Endothelial cell (in vitro differentiated cells): ENCODE measurements at regions not wholly inside any gene's neighbourhood (a gene's known extent, or its start where the extent isn't known, plus 50 kb on each side); places are given as distances from the start of the nearest gene placed in this dataset.

Experiments used
- DNase-seq: peaks from one replicate; pipeline ENCODE4 v3.0.0; 2021; ENCODE audit warnings: low spot score
- H3K27ac Mint-ChIP-seq: one replicate; pipeline ENCODE4 v1.8.0; 2021; ENCODE audit warnings: mixed read lengths, inconsistent platforms; ENCODE audit not compliant: unreplicated experiment
- H3K27me3 Mint-ChIP-seq: one replicate; pipeline ENCODE4 v1.8.0; 2021; ENCODE audit warnings: mild to moderate bottlenecking, moderate library complexity, mixed read lengths, inconsistent platforms; ENCODE audit not compliant: unreplicated experiment
- H3K36me3 Mint-ChIP-seq: one replicate; pipeline ENCODE4 v1.8.0; 2021; ENCODE audit warnings: mild to moderate bottlenecking, low read depth, mixed read lengths, inconsistent platforms; ENCODE audit not compliant: unreplicated experiment
- H3K4me1 Mint-ChIP-seq: one replicate; pipeline ENCODE4 v1.8.0; 2021; ENCODE audit warnings: mild to moderate bottlenecking, mixed read lengths, inconsistent platforms; ENCODE audit not compliant: unreplicated experiment
- H3K4me3 Mint-ChIP-seq: one replicate; pipeline ENCODE4 v1.8.0; 2021; ENCODE audit warnings: mild to moderate bottlenecking, mixed read lengths, inconsistent platforms; ENCODE audit not compliant: unreplicated experiment
- H3K9me3 Mint-ChIP-seq: one replicate; pipeline ENCODE4 v1.8.0; 2021; ENCODE audit warnings: mixed read lengths, inconsistent platforms; ENCODE audit not compliant: unreplicated experiment
- CTCF ChIP-seq: fragments of 200-600 bp; sonication (generic); IDR thresholded peaks from one replicate; pipeline ENCODE4 v1.5.0; 2021; ENCODE audit warnings: antibody characterized with exemption; ENCODE audit not compliant: unreplicated experiment

GRCh38 chr18:49663899-49664890 is 102.3 kb downstream of the LIPG start:
- Mint-ChIP-seq H3K4me3 (no peak overlapping the region), H3K27me3 (peaks cover 5% of the 10 kb centered on the region), H3K9me3 (no peaks in the 10 kb centered on the region), H3K4me1 (peaks cover 15% of the 10 kb centered on the region), H3K36me3 (no peaks in the 10 kb centered on the region), H3K27ac (no peak overlapping the region)
- DNase-seq = no peak
- TF ChIP-seq CTCF = no peak

GRCh38 chr18:49662506-49662905 is 100.6 kb downstream of the LIPG start:
- Mint-ChIP-seq H3K9me3 (no peaks in the 10 kb centered on the region), H3K27ac (no peak overlapping the region), H3K27me3 (peaks cover 5% of the 10 kb centered on the region), H3K4me3 (no peak overlapping the region), H3K4me1 (peaks cover 14% of the 10 kb centered on the region), H3K36me3 (no peaks in the 10 kb centered on the region)
- DNase-seq = no peak
- TF ChIP-seq CTCF = no peak

GRCh38 chr18:49658823-49659404 is 97.1 kb downstream of the LIPG start:
- Mint-ChIP-seq H3K4me1 (peaks cover 16% of the 10 kb centered on the region), H3K9me3 (no peaks in the 10 kb centered on the region), H3K27me3 (peaks cover 5% of the 10 kb centered on the region), H3K36me3 (no peaks in the 10 kb centered on the region), H3K4me3 (no peak overlapping the region), H3K27ac (no peak overlapping the region)
- no peak for DNase-seq
- no peak for TF ChIP-seq CTCF

- no peak overlapping the region for H3K27ac Mint-ChIP-seq
- peaks cover 27% of the 10 kb centered on the region for H3K4me1 Mint-ChIP-seq
- DNase-seq = no peak
- no peaks in the 10 kb centered on the region for H3K9me3 Mint-ChIP-seq
- TF ChIP-seq CTCF = no peak
- no peaks in the 10 kb centered on the region for H3K36me3 Mint-ChIP-seq
- peaks cover 1% of the 10 kb centered on the region for H3K27me3 Mint-ChIP-seq
- no peak overlapping the region for H3K4me3 Mint-ChIP-seq
Measured at GRCh38 chr18:49656073-49656692, 94.3 kb downstream of the LIPG start.
